ENCODE measurements at regions not wholly inside any gene's neighbourhood (a gene's known extent, or its start where the extent isn't known, plus 50 kb on each side); places are given as distances from the start of the nearest gene placed in this dataset.
A peak's percentile ranks its signal among the peaks of the same experiment; 100 is the strongest.

DNA sequence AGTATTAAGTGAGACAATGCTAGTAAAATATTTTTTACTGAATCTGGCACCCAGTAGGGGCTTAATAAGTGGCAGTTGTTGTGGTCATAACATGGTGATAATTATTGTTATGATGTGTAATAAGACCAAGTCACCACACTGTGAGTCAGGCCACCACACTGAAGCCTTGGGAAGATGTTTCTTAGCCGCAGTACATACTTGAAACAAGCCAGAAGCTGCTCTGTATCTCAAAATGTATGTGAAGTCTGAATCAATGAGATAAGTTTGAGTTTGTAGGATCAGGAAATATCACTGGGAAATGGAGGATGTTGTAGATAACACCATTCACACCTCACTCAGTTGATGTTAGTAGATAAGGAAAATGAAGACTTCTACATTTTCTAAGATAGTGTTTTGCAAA, 51.3 kb upstream of the PTPN3 start:
- no peak for DNase-seq

DNA sequence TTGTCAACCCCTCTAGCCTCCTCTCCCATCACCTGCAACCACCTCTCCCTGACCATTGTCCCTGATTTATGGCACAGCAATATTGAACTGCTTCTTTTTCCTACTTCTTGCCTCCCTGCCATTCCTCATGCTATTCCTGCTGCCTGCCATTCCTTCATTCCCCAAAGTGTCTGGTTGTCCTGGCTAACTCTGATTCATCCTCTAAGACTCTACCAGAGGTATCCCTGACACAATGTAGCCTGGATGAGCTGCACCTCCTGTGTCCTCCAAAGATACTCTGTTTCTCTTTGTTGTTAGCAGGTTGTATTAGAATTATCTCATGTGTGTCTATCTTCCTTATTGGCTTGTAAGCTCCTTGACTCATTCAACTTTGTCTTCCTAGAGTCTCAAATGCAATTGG, 53.5 kb upstream of the PTPN3 start:
- DNase-seq: no peak

DNA sequence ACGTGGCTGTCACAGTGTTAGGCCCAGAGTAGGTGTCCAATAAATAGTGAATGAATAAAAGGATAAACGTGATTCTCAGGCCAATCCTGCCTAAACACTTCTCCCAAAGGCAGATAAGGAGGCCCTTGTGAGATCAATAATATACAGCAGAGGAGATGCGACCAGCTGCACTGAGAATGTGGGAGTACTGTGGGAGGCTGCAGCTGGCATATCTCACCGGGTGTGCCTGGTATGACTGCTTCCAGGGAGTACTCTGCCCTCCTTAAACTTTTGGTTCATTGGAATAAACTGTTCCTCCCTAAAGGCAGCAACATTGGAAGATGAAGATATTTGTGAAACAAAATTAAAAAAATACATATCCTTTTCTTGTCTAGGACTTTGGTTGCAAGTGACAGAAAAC, 57.1 kb upstream of the PTPN3 start:
- DNase-seq: no peak

DNA sequence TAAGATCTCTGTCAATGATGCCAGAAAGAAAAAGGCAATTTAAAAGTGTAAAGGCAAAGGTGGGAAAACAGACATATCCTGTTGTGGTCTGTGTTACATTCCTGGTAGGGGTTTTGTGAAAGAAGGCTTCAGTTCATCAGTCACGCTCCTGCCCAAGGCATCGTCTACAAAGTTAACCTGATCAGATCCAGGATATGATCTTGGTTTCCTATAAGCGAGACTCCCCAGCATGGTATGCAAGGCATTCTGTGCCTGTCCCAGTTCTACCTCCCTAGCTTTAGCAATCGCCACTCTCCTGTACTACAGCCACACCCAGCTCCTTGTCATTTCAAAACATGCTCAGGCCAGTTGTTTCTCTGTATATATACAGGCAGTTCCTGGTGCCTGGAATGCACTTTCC, 58.0 kb upstream of the PTPN3 start:
- DNase-seq: no peak

DNA sequence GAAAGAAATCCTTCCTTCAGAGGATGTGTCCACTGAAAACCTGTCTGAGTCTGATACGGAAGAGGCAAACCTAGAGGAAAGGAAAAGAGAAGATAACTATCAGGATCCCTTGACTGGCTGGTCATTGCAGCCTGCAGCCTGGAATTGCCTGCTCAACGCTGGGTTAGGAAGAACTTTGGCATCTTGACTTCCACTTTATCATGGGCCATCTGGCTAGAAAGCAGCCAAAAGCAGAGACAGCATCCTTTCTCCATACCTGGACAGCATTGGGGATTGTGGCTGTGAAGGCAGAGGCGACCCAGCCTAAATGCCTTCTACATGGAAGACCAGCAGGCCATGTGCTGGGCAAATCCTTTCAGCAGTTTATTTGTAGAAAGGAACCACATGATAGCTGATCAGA, 58.7 kb upstream of the PTPN3 start:
- DNase-seq: no peak

DNA sequence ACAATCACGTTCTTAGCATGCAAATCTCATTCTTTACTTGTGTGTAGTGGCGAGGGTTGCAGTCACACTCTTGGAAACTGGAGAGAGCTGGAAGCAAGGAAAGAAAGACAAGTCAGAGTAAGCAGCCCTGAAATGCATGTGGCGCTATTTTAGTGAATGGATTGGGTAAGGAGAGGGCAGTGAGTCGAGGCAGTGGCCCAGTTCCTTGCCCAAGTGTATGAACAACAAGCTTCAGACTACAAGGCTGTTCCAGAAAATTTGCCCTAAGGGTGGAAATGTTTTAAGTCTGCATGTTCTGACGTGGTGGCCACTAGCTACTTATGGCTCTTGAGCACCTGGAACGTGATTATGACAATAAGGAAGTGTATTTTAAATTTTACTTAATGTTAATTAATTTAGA, 59.4 kb upstream of the PTPN3 start:
- no peak for DNase-seq

DNA sequence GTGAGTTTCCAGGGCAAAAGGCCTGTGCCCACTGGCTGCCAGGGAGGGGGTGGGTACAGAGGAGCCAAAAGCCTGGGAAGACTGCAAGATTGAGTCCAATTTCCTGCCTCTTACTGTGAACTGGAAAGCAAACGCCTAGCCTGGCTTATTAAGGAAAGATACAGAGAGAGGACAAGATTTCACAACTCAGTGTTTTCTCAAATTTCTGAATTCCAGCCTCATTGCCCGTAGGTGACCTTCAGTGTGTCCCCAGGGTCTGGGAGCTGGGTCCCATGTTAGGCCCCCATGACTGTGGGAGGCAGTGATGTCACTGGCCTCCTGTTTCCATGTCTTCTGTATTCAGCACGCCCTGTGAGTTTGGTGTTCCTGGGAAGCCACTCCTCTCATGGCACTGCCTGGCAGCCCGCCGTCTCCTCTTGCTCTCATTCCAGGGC, 60.6 kb upstream of the PTPN3 start:
- no peak for DNase-seq

DNA sequence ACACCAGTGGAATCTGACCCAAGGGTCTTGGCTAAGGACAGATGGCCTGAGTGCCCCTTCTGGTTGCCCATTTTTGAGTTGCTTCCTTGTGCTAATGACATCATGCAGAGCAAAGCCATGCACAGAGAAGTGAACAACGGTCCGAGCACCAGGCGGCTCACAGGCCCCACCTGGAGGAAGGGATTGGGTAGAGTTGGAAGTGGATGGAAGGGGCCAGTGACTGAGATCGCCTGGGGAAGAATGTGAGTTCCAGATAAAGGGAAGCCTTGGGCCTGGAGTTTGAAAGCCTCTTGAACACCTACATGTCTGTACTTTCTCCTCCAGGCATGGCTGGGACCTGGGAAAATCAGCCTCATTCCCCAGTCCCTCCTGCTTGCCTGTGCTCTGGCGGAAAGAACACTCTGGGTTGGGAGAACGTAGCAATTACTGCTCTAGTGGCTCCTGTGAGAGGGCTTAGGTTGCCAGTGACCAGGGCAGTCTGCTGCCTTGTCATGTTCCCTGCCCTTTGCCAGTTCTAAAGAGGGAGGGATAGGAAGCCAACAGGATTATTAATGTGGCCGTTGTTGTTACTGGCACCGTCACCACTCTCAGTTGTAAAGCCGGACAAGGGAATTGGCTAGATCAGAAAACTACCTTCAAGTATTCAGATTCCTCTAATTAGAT, 62.5 kb upstream of the PTPN3 start:
- DNase-seq: no peak

DNA sequence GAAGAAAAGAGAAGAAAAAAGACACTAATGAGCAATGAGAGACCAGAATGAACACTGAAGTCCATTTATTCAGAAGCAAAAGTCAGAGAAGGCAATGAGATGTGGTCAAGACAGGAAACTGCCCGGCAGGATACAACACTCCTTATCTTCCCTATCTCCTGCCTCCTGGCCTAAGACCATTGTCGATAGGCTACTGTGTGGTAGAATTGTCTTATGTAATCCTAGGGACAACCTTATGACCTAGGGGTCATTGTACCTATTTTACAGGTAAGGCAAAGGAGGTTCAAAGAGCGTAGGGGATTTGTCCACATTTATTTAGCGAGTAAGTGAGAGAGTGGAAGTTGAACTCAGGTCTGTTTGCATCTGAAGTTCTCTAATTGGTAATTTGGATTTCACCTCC, 63.0 kb upstream of the PTPN3 start:
- DNase-seq: no peak

DNA sequence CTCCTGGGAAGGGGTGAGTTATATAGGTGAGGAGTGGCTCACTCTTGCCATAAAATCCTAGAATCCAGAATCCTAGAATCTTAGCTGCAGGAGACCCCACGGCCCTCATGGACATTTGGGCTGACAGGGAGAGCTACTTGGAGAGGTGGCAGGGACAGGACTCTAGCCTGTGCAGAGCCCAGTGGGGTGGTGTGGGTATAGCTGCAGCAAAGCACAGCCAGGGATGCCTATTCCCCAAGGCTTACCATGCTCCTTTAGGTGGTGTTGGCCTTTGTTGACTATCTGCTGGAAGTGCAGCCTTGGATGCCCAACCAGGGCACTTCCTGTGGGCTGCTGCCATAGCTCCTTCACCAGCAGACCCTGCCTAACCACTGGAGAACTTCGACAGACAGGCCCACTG, 70.0 kb upstream of the PTPN3 start:
- no peak for DNase-seq

DNA sequence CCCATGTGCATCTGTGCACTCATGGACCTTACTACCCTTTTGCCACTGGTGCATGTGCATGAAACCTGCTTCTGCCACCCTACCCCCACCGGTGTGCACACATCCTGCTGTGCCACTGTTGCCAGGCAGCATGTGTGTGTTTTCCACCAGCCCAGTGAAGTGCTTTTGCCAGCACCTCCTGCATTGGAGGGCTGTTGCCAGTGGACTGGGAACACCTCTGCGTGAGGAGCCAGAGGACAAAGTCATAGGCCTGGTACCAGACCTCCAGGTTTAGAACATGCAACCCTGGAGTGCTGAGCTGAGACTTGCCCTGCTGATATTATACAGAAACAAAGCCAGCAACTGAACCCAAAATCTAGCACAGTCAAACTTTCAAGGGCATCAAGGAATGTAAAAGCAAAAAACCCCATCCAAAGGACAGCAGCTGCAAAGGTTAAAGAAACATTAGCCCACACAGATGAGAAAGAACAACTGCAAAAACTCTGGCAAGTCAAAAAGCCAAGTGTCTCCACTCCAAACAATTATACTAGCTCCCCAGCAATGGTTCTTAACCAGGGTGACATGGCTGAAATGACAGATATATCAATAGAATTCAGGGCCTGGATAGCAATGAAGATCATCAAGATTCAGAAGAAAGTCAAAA, 70.6 kb upstream of the PTPN3 start:
- DNase-seq: no peak

DNA sequence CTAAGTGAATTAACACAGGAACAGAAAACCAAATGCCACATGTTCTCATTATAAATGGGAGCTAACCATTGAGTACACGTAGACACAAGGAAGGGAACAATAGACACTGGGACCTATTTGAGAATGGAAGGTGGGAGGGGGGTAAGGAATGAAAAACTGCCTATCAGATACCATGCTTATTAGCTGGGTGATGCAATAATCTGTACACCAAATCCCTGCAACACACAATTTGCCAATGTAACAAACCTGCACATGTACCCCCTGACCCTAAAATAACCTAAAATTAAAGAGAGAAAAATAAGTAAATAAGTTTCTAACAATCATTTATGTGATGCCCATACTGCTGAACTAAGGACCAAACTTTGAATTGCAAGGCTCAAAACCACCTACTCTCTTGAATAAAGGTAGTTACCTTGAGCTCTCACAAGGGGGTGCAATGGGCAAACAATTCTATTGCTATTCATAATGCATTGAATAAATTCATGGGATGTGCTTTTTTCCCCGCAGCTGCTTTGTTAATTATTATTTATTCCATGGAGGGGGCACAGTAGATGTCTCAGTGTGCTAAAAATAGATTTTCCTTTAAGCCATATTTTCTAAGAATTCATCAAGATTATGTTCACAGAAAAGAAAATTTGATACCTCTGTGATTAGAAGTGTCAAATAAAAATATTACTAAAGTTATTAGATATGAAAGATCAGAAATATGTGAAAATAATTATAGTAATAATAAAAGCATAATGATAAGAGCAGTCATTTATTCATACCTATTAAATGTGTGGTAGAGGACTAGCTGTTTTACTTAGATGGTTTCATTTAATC, 76.2 kb upstream of the PTPN3 start:
- peak; percentile 50 for DNase-seq

DNA sequence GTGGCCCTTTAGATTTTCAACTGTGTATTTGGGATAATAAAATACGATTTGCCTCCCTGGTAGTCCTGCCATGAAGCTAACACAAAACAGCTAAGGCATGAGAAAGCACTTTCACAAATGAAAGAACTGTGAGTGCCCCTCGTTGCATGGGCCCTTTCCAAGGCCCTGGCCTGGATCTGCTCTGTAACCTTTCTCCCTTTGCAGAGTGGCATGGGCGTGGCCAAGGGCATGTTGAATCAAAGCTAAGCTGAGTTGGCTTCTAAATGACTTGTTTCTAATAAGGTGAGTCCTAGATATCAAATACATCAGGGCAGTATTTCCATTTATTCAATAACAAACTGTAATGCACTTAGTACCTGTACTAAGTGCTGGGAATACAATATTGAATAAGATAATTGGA, 78.7 kb upstream of the PTPN3 start:
- no peak for DNase-seq

DNA sequence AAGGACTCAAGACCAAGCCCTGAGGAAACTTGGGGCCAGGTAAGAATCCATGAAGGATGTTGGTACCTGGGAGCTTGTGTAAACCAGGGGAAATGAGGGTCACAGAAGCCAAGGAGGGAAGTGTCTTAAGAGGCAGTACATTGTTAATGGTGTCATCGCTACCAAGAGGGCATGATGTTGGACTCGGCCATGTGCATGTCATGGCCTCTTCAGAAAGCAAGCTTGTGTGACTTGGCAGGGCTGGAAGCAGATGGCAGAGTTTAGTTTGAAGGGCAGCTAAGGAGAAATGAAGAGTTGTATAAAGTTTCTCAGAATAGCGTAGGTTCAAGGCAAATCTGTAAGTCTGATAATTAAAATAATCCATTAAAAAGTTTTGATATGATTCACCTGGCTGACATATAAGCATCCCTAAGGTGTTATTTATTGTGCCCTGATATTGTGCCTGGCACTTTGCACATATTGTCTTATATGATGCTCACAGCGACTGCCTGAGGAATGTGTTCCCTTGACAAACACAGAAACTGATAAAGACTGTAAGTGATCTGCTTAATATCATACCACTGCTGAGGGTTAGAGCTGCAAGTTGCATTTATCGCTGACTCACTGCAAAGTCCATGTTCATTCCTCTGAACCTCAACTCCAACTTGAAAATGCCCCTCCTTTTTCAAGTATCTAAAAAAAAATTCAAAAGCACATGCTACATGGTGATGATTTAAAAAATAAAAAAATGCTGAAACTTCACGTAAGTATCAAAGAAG, 81.3 kb upstream of the PTPN3 start:
- DNase-seq: no peak

DNA sequence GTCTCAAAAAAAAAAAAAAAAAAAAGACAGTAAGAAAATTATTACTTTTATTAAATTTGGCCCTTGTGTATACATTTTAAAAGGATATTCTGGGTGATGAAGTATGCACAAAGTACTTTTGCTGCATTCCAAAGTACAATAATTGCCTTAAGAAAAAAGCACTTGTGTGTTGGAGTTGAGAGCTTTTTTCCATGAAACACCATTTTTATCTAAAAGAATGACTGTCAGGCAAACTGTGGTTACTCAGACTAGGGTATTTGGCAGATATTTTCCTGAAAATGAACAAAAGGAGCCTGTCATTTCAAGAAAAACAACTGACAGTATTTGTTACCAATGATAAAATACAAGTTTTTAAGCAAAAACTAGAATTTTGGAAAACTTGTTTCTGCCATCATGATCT, 84.3 kb upstream of the PTPN3 start:
- no peak for DNase-seq

DNA sequence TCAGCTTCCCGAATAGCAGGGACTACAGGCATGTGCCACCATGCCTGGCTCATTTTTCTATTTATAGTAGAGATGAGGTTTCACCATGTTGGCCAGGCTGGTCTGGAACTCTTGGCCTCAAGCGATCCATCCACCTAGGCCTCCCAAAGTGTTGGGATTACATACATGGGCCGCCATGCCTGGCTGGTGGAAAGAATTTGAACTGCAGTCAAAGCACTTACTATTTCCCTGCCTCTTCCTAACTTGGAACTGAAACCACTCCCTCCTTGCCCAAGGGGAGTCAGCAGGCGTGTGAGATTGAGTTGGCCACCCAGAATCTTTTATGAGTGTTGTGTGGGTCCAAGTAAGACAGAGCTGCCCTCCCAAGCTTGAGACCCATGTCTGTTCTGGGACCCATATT, 86.1 kb upstream of the PTPN3 start:
- no peak for DNase-seq

DNA sequence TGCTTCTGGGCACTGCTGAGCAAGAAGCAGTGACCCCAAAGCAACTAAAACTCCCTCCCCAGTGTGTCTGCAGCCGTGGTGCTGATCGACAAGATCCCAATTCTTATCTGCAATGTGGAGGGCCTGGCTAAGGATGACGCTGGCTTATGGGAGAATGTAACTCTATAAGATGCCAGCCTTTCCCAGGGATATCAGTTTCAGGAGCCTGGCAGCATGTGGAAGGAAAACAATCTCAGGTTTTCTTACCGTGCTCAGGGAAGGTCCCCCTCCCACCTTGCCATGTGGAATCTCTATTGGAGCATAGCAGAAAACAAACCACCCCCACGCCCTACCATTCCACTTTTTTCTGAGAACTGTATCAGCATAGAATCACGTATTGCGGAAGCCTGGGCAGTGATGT, 87.7 kb upstream of the PTPN3 start:
- no peak for DNase-seq

DNA sequence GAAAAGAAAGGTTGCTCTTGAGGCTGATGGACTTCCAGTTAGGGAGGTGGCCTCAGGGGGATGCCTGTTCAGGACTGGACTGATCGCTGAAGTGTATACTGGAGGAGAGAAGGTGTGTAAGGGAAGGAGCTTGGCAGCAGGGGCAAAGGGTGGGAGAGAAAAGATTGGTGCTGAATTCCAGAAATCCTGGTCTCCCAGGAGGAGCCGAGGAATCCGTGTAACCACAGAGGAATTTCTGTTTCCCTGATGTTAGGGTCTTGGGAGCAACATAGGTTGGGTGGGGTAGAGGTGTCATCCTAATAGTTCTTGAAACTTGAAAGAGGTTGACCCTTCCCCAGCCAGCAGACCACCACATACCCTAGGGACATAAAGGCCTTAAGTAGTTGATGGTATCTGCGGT, 88.9 kb upstream of the PTPN3 start:
- no peak for DNase-seq

DNA sequence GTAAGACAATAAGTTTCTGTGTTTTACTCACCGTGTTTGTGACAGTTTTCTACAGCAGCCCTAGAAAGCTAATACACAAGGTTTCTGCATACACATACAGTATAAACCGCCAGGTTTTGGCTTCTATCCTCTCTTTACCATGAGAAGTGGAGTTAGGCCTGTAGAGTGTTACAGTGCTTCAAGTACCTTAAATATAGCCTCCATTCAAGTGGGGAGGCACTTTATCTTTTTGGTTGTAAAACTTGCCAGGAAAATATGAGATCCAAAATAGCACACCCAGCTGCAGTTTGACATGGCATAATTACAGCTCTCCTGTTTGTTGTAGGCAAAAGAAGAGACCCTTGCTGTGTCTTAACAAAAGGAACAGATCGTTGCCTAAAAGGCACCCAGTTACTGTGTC, 90.3 kb upstream of the PTPN3 start:
- DNase-seq: no peak

DNA sequence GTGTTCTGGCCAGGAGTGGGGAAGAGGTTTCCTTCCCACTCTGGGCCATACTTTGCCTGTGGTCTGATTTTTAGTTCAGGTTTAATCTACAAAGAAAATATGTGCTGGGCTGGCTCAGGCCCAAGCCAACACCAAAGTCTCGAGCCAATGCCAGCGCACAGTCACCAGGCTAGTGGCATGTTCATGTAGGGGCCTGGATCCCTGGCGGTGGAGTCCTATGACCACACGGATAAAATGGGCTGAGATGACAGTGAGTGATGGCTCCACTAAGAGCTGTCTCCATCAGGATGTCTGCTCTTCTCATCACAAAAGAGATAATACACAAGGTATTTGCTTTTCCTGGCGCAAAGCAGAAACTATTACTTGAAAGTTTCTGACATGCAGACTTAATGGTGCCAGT, 92.9 kb upstream of the PTPN3 start:
- DNase-seq: no peak

DNA sequence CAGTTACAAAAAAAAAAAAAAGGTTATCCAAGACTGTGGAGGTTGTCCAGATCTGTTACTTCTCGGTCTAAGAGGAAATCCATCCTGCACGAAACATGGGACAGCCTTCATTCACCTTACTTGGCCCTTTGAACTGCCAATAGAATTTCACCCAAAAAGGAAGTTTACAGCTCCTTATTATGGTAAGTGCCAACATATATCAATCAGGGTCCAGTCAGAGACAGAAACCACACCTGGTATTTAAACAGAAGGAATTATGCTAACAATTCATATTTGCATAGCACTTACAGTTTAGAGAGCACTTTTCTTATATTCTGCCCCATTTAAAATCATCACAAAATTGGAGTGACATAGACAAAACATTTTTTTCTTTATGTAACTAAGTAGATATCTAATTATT, 93.6 kb upstream of the PTPN3 start:
- no peak for DNase-seq

DNA sequence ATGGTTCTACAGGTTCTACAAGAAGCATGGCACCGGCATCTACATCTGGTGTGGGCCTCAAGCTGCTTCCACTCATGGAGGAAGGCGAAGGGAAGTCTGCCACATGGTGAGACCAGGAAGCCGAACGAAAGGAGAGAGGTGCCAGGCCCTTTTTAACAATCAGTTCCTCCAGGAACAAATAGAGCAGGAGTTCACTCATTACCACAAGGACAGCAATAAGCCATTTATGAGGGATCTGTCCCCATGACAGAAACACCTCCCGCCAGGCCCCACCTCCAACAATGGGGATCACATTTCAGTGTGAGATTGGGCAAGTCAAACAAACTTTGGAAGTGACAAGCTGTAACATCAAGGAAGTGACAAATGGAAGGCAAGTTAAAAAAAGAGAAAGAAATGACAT, 95.5 kb upstream of the PTPN3 start:
- DNase-seq: no peak

DNA sequence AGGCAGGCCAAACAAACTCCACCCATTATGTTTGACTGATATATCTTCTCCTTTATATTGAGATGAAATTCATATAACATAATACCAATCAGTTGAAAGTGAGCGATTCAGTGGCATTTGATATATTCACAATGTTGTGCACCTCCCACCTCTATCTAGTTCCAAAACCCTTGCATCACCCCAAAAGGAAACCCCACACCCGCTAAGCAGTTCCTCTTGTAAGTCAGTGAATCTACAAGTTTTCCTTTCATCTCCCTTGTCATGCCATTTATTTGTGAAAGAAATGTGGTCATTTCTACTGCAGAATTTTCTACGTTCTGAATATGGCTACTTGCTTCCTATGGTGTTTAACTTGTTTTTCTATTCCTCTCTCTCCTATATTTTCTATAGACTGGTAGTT, 99.4 kb upstream of the PTPN3 start:
- no peak for DNase-seq

DNA sequence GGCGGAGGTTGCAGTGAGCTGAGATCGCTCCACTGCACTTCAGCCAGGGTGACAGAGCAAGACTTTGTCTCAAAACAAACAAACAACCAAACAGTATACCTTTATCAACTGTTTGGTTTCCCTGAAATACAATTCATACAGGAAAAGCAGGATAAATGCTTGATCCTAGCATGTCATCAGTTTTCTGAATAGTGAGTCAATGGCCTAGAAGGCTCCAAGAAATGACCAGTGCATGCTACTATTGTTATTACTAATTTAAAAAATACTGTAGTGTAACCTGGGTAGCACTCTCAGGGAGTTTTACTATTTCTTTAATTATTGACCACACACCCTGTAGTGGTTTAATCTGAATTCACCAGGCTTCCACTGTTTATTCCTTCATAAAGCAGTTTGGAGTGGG, 101.0 kb upstream of the PTPN3 start:
- no peak for DNase-seq
